ENCODE measurements at regions not wholly inside any gene's neighbourhood (a gene's known extent, or its start where the extent isn't known, plus 50 kb on each side); places are given as distances from the start of the nearest gene placed in this dataset.

GRCh38 chr7:84484502-84485079 is 290.0 kb upstream of the SEMA3A start:
- no peaks in the 10 kb centered on the region for H3K4me1 ChIP-seq (ENCODE audit: control insufficient read depth in 2 of 2, insufficient read depth in 2 of 2, low read length in 2 of 2)
- H3K36me3 ChIP-seq (ENCODE audit: control insufficient read depth in 2 of 2, insufficient read depth in 2 of 2, low read length in 2 of 2) = no peaks in the 10 kb centered on the region
- H3K27ac ChIP-seq (ENCODE audit: low read depth in 2 of 2, low read length in 2 of 2) = no peak overlapping the region
- no peaks in the 10 kb centered on the region for H3K27me3 ChIP-seq (ENCODE audit: control insufficient read depth in 2 of 2, insufficient read depth in 2 of 2, low read length in 2 of 2)
- H3K4me3 ChIP-seq (ENCODE audit: low read length in 2 of 2) = no peak overlapping the region
- H3K9me3 ChIP-seq (ENCODE audit: control insufficient read depth in 2 of 2, low read length in 2 of 2) = no peaks in the 10 kb centered on the region
- H3K9ac ChIP-seq (ENCODE audit: low read depth in 1 of 2, low read length in 2 of 2) = no peak overlapping the region

GRCh38 chr7:84482476-84482875 is 287.9 kb upstream of the SEMA3A start:
- no peaks in the 10 kb centered on the region for H3K4me1 ChIP-seq (ENCODE audit: control insufficient read depth in 2 of 2, insufficient read depth in 2 of 2, low read length in 2 of 2)
- no peak overlapping the region for H3K27ac ChIP-seq (ENCODE audit: low read depth in 2 of 2, low read length in 2 of 2)

GRCh38 chr7:84479059-84479458 is 284.5 kb upstream of the SEMA3A start:
- no peak overlapping the region for H3K9ac ChIP-seq (ENCODE audit: low read depth in 1 of 2, low read length in 2 of 2)

More at GRCh38 chr7:84482476-84482875, 287.9 kb upstream of the SEMA3A start:
- H3K9ac ChIP-seq (ENCODE audit: low read depth in 1 of 2, low read length in 2 of 2) = no peak overlapping the region
- H3K4me3 ChIP-seq (ENCODE audit: low read length in 2 of 2) = no peak overlapping the region
- H3K27me3 ChIP-seq (ENCODE audit: control insufficient read depth in 2 of 2, insufficient read depth in 2 of 2, low read length in 2 of 2) = no peaks in the 10 kb centered on the region
- no peaks in the 10 kb centered on the region for H3K36me3 ChIP-seq (ENCODE audit: control insufficient read depth in 2 of 2, insufficient read depth in 2 of 2, low read length in 2 of 2)
- no peaks in the 10 kb centered on the region for H3K9me3 ChIP-seq (ENCODE audit: control insufficient read depth in 2 of 2, low read length in 2 of 2)

GRCh38 chr7:84477786-84478478 is 283.3 kb upstream of the SEMA3A start:
- Histone ChIP-seq H3K9me3 (ENCODE audit: control insufficient read depth in 2 of 2, low read length in 2 of 2) (no peaks in the 10 kb centered on the region), H3K27ac (ENCODE audit: low read depth in 2 of 2, low read length in 2 of 2) (no peak overlapping the region)

More at GRCh38 chr7:84479059-84479458, 284.5 kb upstream of the SEMA3A start:
- no peaks in the 10 kb centered on the region for H3K27me3 ChIP-seq (ENCODE audit: control insufficient read depth in 2 of 2, insufficient read depth in 2 of 2, low read length in 2 of 2)
- no peak overlapping the region for H3K27ac ChIP-seq (ENCODE audit: low read depth in 2 of 2, low read length in 2 of 2)
- H3K4me3 ChIP-seq (ENCODE audit: low read length in 2 of 2) = no peak overlapping the region
- H3K9me3 ChIP-seq (ENCODE audit: control insufficient read depth in 2 of 2, low read length in 2 of 2) = no peaks in the 10 kb centered on the region
- H3K4me1 ChIP-seq (ENCODE audit: control insufficient read depth in 2 of 2, insufficient read depth in 2 of 2, low read length in 2 of 2) = no peaks in the 10 kb centered on the region
- no peaks in the 10 kb centered on the region for H3K36me3 ChIP-seq (ENCODE audit: control insufficient read depth in 2 of 2, insufficient read depth in 2 of 2, low read length in 2 of 2)

GRCh38 chr7:84474436-84474835 is 279.8 kb upstream of the SEMA3A start:
- Histone ChIP-seq H3K4me3 (ENCODE audit: low read length in 2 of 2) (no peak overlapping the region), H3K36me3 (ENCODE audit: control insufficient read depth in 2 of 2, insufficient read depth in 2 of 2, low read length in 2 of 2) (no peaks in the 10 kb centered on the region), H3K27ac (ENCODE audit: low read depth in 2 of 2, low read length in 2 of 2) (no peak overlapping the region), H3K9me3 (ENCODE audit: control insufficient read depth in 2 of 2, low read length in 2 of 2) (no peaks in the 10 kb centered on the region), H3K27me3 (ENCODE audit: control insufficient read depth in 2 of 2, insufficient read depth in 2 of 2, low read length in 2 of 2) (no peaks in the 10 kb centered on the region), H3K9ac (ENCODE audit: low read depth in 1 of 2, low read length in 2 of 2) (no peak overlapping the region), H3K4me1 (ENCODE audit: control insufficient read depth in 2 of 2, insufficient read depth in 2 of 2, low read length in 2 of 2) (no peaks in the 10 kb centered on the region)

More at GRCh38 chr7:84477786-84478478, 283.3 kb upstream of the SEMA3A start:
- no peaks in the 10 kb centered on the region for H3K27me3 ChIP-seq (ENCODE audit: control insufficient read depth in 2 of 2, insufficient read depth in 2 of 2, low read length in 2 of 2)
- H3K4me3 ChIP-seq (ENCODE audit: low read length in 2 of 2) = no peak overlapping the region
- H3K4me1 ChIP-seq (ENCODE audit: control insufficient read depth in 2 of 2, insufficient read depth in 2 of 2, low read length in 2 of 2) = no peaks in the 10 kb centered on the region
- no peak overlapping the region for H3K9ac ChIP-seq (ENCODE audit: low read depth in 1 of 2, low read length in 2 of 2)
- no peaks in the 10 kb centered on the region for H3K36me3 ChIP-seq (ENCODE audit: control insufficient read depth in 2 of 2, insufficient read depth in 2 of 2, low read length in 2 of 2)

- no peaks in the 10 kb centered on the region for H3K36me3 ChIP-seq (ENCODE audit: control insufficient read depth in 2 of 2, insufficient read depth in 2 of 2, low read length in 2 of 2)
- H3K9ac ChIP-seq (ENCODE audit: low read depth in 1 of 2, low read length in 2 of 2) = no peak overlapping the region
- no peaks in the 10 kb centered on the region for H3K9me3 ChIP-seq (ENCODE audit: control insufficient read depth in 2 of 2, low read length in 2 of 2)
- no peak overlapping the region for H3K27ac ChIP-seq (ENCODE audit: low read depth in 2 of 2, low read length in 2 of 2)
- no peaks in the 10 kb centered on the region for H3K4me1 ChIP-seq (ENCODE audit: control insufficient read depth in 2 of 2, insufficient read depth in 2 of 2, low read length in 2 of 2)
- H3K27me3 ChIP-seq (ENCODE audit: control insufficient read depth in 2 of 2, insufficient read depth in 2 of 2, low read length in 2 of 2) = no peaks in the 10 kb centered on the region
- H3K4me3 ChIP-seq (ENCODE audit: low read length in 2 of 2) = no peak overlapping the region
Measured at GRCh38 chr7:84471576-84471975, 277.0 kb upstream of the SEMA3A start.

- H3K4me1 ChIP-seq (ENCODE audit: control insufficient read depth in 2 of 2, insufficient read depth in 2 of 2, low read length in 2 of 2) = no peaks in the 10 kb centered on the region
- no peaks in the 10 kb centered on the region for H3K9me3 ChIP-seq (ENCODE audit: control insufficient read depth in 2 of 2, low read length in 2 of 2)
- H3K27ac ChIP-seq (ENCODE audit: low read depth in 2 of 2, low read length in 2 of 2) = no peak overlapping the region
- H3K4me3 ChIP-seq (ENCODE audit: low read length in 2 of 2) = no peak overlapping the region
- H3K27me3 ChIP-seq (ENCODE audit: control insufficient read depth in 2 of 2, insufficient read depth in 2 of 2, low read length in 2 of 2) = no peaks in the 10 kb centered on the region
- no peak overlapping the region for H3K9ac ChIP-seq (ENCODE audit: low read depth in 1 of 2, low read length in 2 of 2)
- H3K36me3 ChIP-seq (ENCODE audit: control insufficient read depth in 2 of 2, insufficient read depth in 2 of 2, low read length in 2 of 2) = no peaks in the 10 kb centered on the region
Measured at GRCh38 chr7:84469034-84469433, 274.4 kb upstream of the SEMA3A start.

GRCh38 chr7:84462259-84462658 is 267.7 kb upstream of the SEMA3A start:
- Histone ChIP-seq H3K27me3 (ENCODE audit: control insufficient read depth in 2 of 2, insufficient read depth in 2 of 2, low read length in 2 of 2) (no peaks in the 10 kb centered on the region), H3K4me3 (ENCODE audit: low read length in 2 of 2) (no peak overlapping the region), H3K9me3 (ENCODE audit: control insufficient read depth in 2 of 2, low read length in 2 of 2) (no peaks in the 10 kb centered on the region), H3K27ac (ENCODE audit: low read depth in 2 of 2, low read length in 2 of 2) (no peak overlapping the region), H3K9ac (ENCODE audit: low read depth in 1 of 2, low read length in 2 of 2) (no peak overlapping the region), H3K4me1 (ENCODE audit: control insufficient read depth in 2 of 2, insufficient read depth in 2 of 2, low read length in 2 of 2) (no peaks in the 10 kb centered on the region), H3K36me3 (ENCODE audit: control insufficient read depth in 2 of 2, insufficient read depth in 2 of 2, low read length in 2 of 2) (no peaks in the 10 kb centered on the region)

- Histone ChIP-seq H3K4me3 (ENCODE audit: low read length in 2 of 2) (no peak overlapping the region), H3K9me3 (ENCODE audit: control insufficient read depth in 2 of 2, low read length in 2 of 2) (no peaks in the 10 kb centered on the region), H3K9ac (ENCODE audit: low read depth in 1 of 2, low read length in 2 of 2) (no peak overlapping the region), H3K27ac (ENCODE audit: low read depth in 2 of 2, low read length in 2 of 2) (no peak overlapping the region), H3K27me3 (ENCODE audit: control insufficient read depth in 2 of 2, insufficient read depth in 2 of 2, low read length in 2 of 2) (no peaks in the 10 kb centered on the region), H3K36me3 (ENCODE audit: control insufficient read depth in 2 of 2, insufficient read depth in 2 of 2, low read length in 2 of 2) (no peaks in the 10 kb centered on the region), H3K4me1 (ENCODE audit: control insufficient read depth in 2 of 2, insufficient read depth in 2 of 2, low read length in 2 of 2) (no peaks in the 10 kb centered on the region)
Measured at GRCh38 chr7:84461093-84461492, 266.5 kb upstream of the SEMA3A start.

GRCh38 chr7:84455788-84456187 is 261.2 kb upstream of the SEMA3A start:
- Histone ChIP-seq H3K4me3 (ENCODE audit: low read length in 2 of 2) (no peak overlapping the region), H3K9me3 (ENCODE audit: control insufficient read depth in 2 of 2, low read length in 2 of 2) (no peaks in the 10 kb centered on the region), H3K27ac (ENCODE audit: low read depth in 2 of 2, low read length in 2 of 2) (no peak overlapping the region), H3K27me3 (ENCODE audit: control insufficient read depth in 2 of 2, insufficient read depth in 2 of 2, low read length in 2 of 2) (no peaks in the 10 kb centered on the region), H3K4me1 (ENCODE audit: control insufficient read depth in 2 of 2, insufficient read depth in 2 of 2, low read length in 2 of 2) (no peaks in the 10 kb centered on the region), H3K9ac (ENCODE audit: low read depth in 1 of 2, low read length in 2 of 2) (no peak overlapping the region), H3K36me3 (ENCODE audit: control insufficient read depth in 2 of 2, insufficient read depth in 2 of 2, low read length in 2 of 2) (no peaks in the 10 kb centered on the region)
